Activated CD8-positive, alpha-beta memory T cell treated with anti-CD3 and anti-CD28 coated beads for 36 hours (primary cell): ENCODE measurements at regions not wholly inside any gene's neighbourhood (a gene's known extent, or its start where the extent isn't known, plus 50 kb on each side); places are given as distances from the start of the nearest gene placed in this dataset.
"Not testable (repeated sequence)": the region's sequence is repeated elsewhere in the genome, so short reads cannot be mapped to it uniquely, and the experiment has no call there.

Source experiments
- CTCF ChIA-PET: fragments of 350-600 bp; sonication (Branson Sonifier 250); formaldehyde crosslinking; loops from one replicate; lab custom pipeline; 2021; ENCODE audit warnings: antibody characterized with exemption; lab: Charles Lee
- POLR2A ChIA-PET: fragments of 350-600 bp; sonication (Branson Sonifier 250); formaldehyde crosslinking; loops from one replicate; lab custom pipeline; 2021; ENCODE audit warnings: antibody characterized with exemption; lab: Charles Lee

DNA sequence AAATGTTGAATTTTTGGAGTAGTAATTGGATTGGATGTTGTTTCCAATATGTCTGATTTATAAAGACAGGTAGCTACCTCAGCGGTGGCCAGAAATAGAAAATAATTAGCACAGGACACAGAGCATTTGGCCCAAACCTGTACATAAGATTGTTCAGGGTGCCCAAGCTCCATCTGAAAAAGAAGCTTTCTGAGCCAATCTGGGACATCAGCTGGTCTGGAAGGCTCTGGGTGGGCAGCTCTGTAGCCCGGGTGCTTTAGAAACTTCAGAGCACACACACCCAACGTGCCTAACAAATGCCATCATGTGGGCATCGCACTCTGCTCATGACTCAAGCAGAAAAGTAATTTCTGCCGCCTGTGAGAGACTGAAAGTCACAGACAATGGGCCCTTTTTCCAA lies 460.7 kb downstream of the ICE1 start:
- POLR2A ChIA-PET: no interaction called here
- CTCF ChIA-PET: interaction anchor here (1.2 kb wide), 1 partner anchor 8 kb away, joined by 3 read pairs; no protein-coding TSS in a partner anchor

DNA sequence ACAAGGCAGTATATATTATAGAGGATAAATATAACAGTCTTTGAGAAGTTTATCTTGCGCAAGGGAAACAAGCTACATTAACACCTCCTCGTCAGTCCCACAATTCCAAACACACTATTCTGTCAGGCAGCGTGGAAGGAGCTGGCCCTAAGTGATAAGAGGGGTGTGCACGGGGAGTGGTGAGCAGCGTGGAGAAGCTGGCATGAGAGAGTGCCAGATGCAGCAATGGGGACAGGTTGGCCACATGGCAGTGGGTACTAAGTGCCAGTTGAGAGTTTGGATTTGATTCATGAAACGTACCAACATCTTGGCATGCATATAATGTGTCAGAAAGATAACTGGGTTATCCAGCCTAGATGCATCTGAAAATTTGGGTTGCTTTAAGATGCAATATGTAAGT lies 460.2 kb downstream of the ICE1 start:
- CTCF ChIA-PET: interaction anchor here (1.2 kb wide), 1 partner anchor 8 kb away, joined by 3 read pairs; no protein-coding TSS in a partner anchor

DNA sequence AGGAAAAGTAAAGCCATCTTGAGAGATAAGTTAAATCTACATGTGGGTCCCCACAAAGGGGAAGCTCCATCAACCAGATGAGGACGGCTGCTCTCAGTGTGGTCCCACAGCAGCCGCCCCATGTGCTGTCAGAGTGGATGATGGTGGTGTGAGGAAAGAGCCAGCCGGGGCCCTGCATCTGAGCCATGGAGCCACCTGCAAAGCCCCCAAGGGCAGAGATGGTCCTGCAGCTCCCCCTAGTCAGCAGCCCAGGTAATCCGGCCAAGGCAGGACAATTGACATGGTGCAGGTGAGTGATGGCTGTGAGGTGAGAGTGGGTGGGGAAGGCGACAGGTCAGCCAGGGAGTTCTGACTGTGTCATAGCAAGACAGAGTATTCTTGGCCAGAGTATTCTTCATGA lies 458.8 kb downstream of the ICE1 start:
- CTCF ChIA-PET: no interaction called here
- POLR2A ChIA-PET: no interaction called here

More for the DNA sequence above, 460.2 kb downstream of the ICE1 start:
- POLR2A ChIA-PET: no interaction called here

DNA sequence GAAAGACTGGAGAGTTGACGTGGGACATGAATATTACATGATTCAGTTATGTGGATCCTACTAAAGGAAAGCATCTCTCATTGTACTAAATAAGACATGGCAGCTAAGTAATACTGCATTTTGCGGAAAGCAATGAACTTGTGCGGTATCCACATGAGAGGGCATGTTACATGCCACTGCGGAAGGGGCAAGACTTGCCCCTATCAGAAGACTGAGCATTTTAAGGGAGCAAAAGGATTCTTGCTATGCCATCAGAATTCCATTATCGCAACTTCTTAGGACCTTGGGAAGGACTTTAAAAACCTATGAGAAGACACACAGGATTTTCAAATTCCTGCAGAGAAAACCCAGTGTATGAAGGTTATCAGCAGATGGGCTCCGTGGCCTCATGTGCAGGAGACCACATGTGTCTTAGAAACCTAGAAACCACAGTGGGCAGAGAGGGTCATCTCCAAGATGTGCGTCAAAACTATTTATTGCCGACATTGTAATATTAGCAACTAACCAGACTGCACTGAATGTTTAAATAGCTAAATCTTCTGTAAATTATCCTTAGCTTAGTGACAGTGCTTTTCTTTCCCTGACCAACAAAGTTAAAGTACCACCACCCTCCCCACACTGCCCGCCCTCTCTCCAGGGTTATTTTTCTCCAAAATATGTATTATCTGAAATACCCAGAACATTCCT lies 457.7 kb downstream of the ICE1 start:
- ChIA-PET POLR2A (no interaction called here), CTCF (no interaction called here)

DNA sequence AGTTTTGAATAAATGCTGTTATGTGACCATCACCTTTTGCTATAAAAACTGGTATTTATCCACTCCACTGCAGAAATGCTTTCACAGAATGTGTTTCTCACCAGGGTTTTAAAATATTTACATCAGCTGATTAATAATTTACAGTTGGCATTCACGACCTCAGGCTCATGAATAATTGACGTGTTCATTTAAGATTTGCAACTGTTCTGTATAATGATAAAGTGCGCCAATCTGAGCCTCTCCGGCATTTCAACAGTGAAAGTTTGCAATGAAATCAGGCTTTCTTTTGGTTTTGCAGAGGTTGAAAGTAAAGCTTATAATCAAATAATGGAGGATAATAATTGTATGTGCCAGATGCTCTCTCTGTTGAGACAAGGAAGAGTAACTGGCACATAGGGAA lies 434.9 kb downstream of the ICE1 start:
- ChIA-PET CTCF (no interaction called here), POLR2A (no interaction called here)

DNA sequence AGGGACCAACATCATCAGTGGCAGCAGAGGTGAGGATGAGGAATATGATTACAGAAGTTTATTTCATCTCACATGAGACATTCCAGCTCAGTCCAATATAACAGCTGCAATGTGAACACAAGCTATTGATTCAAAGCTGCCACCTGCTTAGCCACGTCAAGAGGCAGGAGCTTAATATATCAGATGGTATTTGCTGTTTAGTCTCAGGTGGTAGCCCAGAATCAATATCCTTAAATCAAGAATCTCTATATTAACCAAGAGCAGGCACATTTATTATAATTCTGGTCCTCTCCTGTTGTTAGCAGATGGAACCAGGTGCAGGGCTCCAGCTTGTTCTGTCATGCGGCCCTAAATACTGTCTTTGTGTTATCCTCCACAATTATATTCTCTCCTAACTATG lies 431.6 kb downstream of the ICE1 start:
- ChIA-PET CTCF (no interaction called here), POLR2A (no interaction called here)

DNA sequence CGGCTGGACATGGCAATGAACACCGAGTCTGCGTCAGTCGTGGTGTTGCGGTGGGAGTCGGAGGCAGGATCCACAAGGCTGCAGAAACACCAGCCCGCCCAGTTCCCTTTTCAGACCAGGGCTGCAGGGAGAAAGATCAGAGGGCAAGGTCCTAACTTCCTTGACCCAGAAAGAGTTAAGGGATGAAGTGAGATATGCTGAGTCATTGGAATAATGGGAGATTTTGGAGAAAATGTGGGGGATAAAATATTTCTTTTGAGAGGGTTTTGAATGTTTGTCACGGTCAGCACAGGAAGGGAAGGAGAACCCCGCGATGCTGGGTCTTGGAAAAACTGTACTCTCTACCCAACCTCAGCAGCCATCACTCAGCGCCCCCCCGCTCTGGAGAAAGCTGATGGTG lies 416.0 kb downstream of the ICE1 start:
- CTCF ChIA-PET: no interaction called here
- POLR2A ChIA-PET: no interaction called here

DNA sequence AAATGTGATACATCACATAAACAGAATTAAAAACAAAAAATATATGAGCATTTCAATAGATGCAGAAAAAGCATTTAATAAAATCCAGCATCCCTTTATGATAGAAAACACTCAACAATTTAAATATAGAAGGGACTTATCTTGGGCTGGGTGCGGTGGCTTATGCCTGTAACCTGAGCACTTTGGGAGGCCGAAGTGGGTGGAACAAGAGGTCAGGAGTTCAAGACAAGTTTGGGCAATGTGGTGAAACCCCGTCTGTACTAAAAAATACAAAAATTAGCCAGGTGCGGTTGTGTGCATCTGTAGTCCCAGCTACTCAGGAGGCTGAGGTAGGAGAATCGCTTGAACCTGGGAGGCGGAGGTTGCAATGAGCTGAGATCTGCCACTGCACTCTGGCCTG lies 409.1 kb downstream of the ICE1 start:
- POLR2A ChIA-PET, CTCF ChIA-PET: not testable (repeated sequence)

DNA sequence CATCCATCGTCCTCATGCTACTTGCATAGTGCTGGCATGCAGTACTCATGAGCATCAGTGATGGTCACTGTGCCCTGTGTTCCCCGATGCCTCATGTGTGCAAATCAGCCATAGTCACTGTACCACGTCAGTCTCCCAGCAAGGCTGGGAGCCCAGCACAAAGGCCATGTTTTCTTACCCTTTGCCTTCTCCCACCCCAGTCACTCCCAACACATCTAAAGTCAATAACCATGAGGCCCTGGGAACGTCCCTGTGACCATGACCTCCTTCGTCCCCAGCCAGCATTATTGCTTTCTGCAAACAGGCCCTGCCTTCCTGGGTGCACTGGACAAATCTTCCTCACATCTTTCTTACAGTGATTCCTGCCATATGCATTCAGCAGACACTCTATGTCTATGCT lies 406.1 kb downstream of the ICE1 start:
- ChIA-PET POLR2A (no interaction called here), CTCF (no interaction called here)

DNA sequence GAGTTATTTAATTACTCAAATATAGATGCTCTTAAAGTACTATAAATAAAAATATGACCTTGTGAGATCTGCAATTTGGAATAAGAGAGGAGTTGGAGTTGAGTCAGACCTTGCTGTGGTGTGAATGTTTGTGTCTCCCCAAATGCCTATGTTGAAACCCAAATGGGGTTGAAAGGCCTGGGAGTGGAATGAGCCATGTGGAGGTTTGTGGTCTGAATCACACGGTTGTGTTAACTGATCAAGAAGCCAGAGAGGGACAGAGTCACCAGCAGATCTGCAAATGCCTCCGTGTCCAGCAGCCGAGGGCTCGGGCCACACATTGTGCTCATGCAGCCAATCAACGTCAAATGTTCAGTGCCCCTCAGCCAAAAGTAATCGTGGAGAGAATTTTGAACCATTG lies 404.4 kb downstream of the ICE1 start:
- CTCF ChIA-PET: no interaction called here
- POLR2A ChIA-PET: no interaction called here

DNA sequence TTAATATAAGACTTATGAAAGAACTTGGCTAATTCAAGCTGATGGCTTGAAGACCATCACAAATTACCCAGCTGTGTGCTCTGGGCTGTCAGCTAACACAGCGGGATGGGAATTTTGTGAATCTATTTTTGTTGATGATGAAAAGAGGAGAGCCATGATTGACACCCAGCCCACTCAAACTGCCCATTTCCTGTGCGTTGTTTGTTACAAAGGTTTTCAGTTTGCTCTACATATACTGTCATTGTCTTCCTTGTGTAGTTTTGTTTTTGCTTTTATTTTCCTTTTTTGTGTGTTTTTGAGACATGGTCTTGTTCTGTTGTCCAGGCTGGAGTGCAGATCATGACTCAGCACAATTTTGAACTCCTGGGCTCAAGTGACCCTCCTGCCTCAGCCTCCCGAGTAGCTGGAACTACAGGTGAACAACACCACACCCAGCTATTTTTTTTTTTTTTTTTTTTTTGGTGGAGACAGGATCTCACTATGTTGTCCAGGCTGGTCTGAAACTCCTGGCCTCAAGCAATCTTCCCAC lies 400.3 kb downstream of the ICE1 start:
- ChIA-PET POLR2A (no interaction called here), CTCF (no interaction called here)

DNA sequence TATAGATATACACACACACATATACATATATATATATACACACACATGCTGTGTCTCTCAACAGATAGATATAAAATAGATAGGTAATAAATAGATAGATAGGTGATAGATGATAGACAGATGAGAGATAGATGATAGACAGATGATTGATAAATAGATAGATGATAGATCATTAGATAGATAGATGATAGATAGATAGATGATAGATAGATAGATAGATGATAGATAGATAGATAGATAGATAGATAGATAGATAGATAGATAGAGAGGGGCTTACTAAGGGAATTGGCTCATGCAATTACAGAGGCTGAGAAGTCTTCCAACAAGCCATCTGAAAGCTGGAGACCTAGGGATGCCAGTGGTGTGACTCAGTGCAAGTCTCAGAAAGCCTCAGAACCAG lies 394.5 kb downstream of the ICE1 start:
- CTCF ChIA-PET: no interaction called here
- POLR2A ChIA-PET: no interaction called here

DNA sequence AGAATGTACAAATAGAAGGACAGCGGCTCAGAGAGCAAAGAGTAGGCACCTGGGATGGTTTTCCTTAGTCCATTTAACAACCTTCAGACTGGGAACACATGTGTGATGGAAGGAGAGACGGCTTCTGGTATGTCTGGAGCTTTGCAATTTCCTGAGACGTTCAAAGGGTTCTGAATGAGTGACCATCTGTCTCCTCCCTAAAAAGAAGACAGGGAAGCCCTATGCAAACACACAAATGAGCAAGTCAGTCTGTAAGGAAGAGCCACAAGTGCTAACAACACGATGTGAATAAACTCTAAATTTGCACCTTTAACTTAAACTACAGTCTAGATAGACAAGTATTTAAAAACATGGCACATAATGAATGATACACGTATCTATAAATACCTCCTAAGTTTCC lies 391.0 kb downstream of the ICE1 start:
- POLR2A ChIA-PET: no interaction called here
- CTCF ChIA-PET: no interaction called here

DNA sequence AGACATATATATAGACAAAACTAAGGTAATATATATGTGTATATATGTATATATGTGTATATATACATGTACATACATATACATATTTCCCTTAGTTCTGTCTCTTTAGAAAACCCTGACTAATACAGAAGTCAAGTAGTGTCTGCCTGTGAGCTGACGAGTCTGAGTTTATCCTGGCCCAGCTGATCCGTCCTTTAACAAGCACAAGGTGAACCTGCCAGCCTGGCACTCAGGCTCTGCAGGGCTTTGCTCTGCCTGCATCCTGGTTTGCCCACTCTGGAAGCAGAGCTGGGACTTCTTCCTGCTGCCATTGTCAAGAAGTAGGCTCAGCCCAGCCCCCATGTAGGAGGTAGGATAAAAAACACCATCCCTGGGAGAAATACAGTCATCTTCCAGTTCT lies 388.0 kb downstream of the ICE1 start:
- POLR2A ChIA-PET: no interaction called here

DNA sequence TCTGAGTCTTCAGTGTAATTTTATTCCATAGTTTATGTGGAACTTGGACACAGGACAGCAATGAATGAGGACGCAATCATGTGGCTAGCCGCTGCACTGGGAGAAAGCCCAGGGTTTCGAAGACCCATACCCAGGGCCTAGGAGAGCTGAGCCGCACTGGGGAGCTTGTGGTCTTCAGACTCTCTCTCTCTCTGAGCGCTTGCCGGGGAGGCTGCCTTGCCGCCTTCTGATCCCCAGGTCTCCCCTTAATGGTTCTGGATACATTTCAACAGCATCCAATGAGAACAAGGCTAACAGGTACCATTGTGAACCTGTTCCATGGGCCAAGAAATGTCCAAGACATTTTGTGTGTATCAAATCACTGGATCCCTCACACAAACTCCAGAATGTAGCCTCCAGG lies 383.4 kb downstream of the ICE1 start:
- CTCF ChIA-PET: interaction anchor here (1.1 kb wide), 1 partner anchor 9 kb away, joined by 3 read pairs; no protein-coding TSS in a partner anchor
- POLR2A ChIA-PET: no interaction called here

More for the DNA sequence above, 388.0 kb downstream of the ICE1 start:
- CTCF ChIA-PET: no interaction called here

DNA sequence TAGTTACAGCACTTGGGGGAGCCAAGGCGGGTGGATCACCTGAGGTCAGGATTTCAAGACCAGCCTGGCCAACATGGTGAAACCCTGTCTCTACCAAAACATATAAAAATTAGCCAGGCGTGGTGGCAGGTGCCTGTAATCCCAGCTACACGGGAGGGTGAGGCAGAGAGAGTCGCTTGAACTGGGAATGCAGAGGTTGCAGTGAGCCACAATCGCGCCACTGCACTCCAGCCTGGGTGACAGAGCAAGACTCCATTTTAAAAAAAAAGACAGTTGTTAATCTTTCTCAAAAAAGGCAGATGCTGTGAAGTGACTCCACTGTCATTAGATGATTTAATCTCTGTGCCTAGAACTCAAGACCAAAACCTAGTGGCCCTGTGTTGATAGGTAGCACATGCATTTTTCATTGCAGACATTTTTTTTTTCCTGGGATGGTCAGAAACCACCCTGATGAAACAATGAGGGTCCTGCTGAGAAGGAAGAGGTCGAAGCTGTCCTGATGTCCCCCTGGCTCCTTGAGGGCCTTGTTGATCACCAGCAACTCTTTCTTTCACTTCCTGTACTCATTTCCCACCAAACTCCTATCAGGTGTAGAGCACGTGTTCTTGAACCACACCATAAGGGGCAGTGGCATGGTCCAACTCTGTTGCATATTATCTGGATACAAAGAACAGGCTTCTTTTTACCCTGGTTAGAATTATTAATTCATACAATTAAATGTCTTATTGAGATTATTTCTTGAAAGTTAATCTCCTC lies 382.2 kb downstream of the ICE1 start:
- POLR2A ChIA-PET: no interaction called here

DNA sequence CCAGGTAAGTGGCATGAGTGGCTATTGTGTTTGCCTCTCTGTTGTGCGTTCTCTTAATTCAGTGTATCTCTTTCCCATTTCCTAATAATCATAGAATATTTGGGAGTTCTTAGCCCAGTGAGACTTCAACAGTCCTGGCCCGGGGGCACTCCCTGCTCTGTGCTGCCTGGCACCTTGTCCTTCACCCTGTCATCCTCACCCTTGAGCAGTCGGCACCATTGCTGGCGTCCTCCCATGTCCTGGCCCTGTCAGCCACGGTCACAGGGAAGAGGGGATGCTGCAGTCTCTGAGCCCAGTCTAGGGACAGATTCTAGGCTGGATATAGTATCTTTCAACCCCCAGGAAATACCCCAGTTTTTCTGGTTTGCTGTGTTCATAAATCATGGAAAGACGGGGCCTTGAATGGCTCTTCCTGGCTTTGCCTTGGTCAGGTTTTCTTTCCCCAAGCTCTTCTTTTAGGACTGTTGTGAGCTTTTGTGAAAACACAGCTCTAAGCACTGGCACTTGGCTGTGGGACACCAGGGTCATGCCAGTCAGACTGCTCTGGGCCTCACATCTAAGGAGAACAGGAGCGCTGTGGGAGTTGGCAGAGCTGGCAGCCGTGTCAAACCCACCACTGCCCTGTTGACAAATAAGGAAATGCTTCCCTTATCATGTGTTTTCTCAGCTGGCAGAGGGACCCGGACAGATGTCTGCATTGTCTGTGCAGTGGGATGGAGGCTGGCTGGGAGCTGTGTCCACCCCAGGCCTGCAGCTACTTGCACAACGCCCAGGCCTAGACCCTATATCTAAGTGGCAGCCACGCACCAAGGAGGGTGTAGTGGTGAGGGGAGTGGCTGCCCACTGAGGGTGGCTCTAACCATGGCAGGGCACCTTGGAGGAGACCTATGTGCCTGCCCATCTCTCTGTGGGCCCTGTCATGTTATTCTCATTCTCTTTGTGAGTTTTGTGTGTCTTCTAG lies 378.6 kb downstream of the ICE1 start:
- ChIA-PET POLR2A (no interaction called here), CTCF (no interaction called here)

More for the DNA sequence above, 382.2 kb downstream of the ICE1 start:
- CTCF ChIA-PET: interaction anchor here (1.1 kb wide), 1 partner anchor 10 kb away, joined by 3 read pairs; no protein-coding TSS in a partner anchor

DNA sequence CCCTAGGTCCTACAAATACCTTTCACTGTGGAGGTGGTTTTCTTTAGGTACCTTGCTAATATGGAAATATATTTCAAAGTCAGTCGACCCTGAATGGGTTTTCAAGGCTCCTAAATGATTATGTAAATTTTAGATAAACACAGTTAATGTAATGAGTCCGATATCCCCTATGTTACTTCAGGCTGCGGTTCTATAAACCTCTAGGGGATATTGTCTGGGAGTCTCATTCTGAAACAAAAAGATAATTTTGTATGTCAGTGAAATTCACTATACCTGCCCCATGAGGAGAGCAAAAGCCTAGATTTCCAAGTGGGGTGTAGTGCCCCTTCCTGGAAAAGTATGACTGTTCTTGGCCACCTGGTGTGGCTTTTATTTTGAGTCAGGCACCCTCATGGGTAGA lies 377.3 kb downstream of the ICE1 start:
- ChIA-PET CTCF (no interaction called here), POLR2A (no interaction called here)

DNA sequence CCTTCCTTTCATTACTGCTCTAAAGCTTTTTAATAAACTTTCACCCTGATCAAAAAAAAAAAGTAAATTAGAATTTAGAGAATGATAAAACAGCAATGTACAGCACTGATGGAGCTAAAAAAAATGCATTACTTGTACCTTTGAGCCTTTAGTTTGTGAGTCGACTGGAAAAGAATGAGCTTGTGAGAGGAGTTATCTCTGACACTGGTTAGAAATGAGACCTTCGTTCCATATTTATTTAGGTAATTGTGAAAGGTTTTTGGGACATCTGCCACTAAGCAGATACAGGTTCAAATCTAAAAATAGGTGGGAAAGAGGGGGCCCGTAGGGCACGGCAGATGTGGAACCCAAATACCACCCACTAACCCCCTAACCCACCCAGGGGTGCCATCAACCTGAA lies 376.8 kb downstream of the ICE1 start:
- CTCF ChIA-PET: no interaction called here
- POLR2A ChIA-PET: no interaction called here

DNA sequence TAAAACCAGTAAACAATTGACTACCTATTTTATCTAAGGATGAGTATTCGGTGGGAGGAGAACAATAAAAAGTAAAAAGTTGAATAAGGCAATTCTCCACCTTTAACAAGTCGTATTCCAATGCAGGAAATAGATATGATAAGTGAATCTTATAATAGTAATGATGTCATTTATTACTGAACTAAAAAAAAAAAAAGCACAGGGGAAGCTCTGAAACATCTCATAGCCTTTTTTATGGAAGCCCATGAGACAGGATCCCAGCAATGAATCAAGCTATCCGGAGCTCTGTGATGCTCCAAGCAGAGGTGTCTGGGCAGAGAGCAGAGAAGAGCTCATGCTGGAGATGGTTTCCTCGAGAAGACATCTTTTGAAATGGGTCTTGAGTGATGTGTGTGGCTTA lies 376.0 kb downstream of the ICE1 start:
- ChIA-PET POLR2A (no interaction called here), CTCF (no interaction called here)
